Stomach (tissue), 8 donors: ENCODE measurements at regions not wholly inside any gene's neighbourhood (a gene's known extent, or its start where the extent isn't known, plus 50 kb on each side); places are given as distances from the start of the nearest gene placed in this dataset.

Source experiments
- DNase-seq, 2 donors: peaks; one replicate each; pipeline versions ENCODE4 v3.0.0 to v3.0.0-alpha.2; 2013 to 2019
- H3K27ac ChIP-seq, 5 donors: fragments of 200-600 bp in 4 of 5; sonication (generic) in 4 of 5; one replicate each; pipeline ENCODE4 v1.5.1; 2013 to 2019; ENCODE audit warnings: mild to moderate bottlenecking in 1 of 5, moderate library complexity in 1 of 5
- H3K27me3 ChIP-seq, 3 donors: fragments of 200-600 bp; sonication (generic); one replicate each; pipeline ENCODE4 v1.5.1; 2017 to 2019; ENCODE audit warnings: mixed run types in 1 of 3
- H3K36me3 ChIP-seq, 4 donors: fragments of 200-600 bp; sonication (generic); 1 replicate in 3 of 4; 2 replicates in 1 of 4; pipeline ENCODE4 v1.5.1; 2016 to 2019
- H3K4me1 ChIP-seq, 4 donors: fragments of 200-600 bp; sonication (generic); one replicate each; pipeline ENCODE4 v1.5.1; 2016 to 2019
- H3K4me3 ChIP-seq, 4 donors: fragments of 200-600 bp; sonication (generic) in 3 of 4; one replicate each; pipeline ENCODE4 v1.5.1; 2016 to 2019; ENCODE audit warnings: mild to moderate bottlenecking in 1 of 4
- H3K9me3 ChIP-seq, 4 donors: fragments of 200-600 bp; sonication (generic); one replicate each; pipeline ENCODE4 v1.5.1; 2016 to 2019
- CTCF ChIP-seq, 7 experiments: fragments of 450-650 bp in 4 of 7; fragments of 200-600 bp in 3 of 7; sonication (generic) in 3 of 7; IDR thresholded peaks; one replicate each; pipeline ENCODE4 v1.5.1; 2016 to 2019; ENCODE audit warnings: antibody characterized with exemption in 7 of 7, control low read depth in 2 of 7, mild to moderate bottlenecking in 1 of 7
- EP300 ChIP-seq: sonication (generic); formaldehyde crosslinking; IDR thresholded peaks from one replicate; pipeline ENCODE4 v1.6.1; 2017; ENCODE audit warnings: antibody characterized with exemption
- POLR2A ChIP-seq, 4 donors: fragments of 450-650 bp; IDR thresholded peaks; one replicate each; pipeline ENCODE4 v1.6.1; 2016; ENCODE audit warnings: antibody characterized with exemption in 4 of 4, control low read depth in 2 of 4, mild to moderate bottlenecking in 1 of 4, moderate library complexity in 1 of 4
- POLR2AphosphoS5 ChIP-seq, 3 donors: sonication (generic); formaldehyde crosslinking; IDR thresholded peaks; one replicate each; pipeline ENCODE4 v1.6.1; 2016; ENCODE audit warnings: antibody characterized with exemption in 3 of 3
- WGBS, 5 donors: extraction: QIAGEN DNeasy Blood & Tissue Kit in 3 of 5; methylation state at CpG; one replicate each; pipeline versions ENCODE4 v1.1.5 to v1.1.7; 2013 to 2018; 5-methylcytosine and 5-hydroxymethylcytosine counted together
- intact Hi-C: fragments of 100-400 bp; cut with DNase I; formaldehyde crosslinking; loops from one replicate; pipeline ENCODE4 v1.15.1; 2023; ENCODE audit warnings: low total_unique reads
- donor health status: healthy with polysubstance abuse.
- donor health status: Bipolar disorder and iron deficiency.
- donor health status: healthy.

GRCh38 chr12:87768501-87769287, 260.5 kb downstream of the C12orf50 start:
- no peak for DNase-seq
- Histone ChIP-seq H3K4me3 (no peak overlapping the region), H3K4me1 (no peaks in the 10 kb centered on the region), H3K27ac (no peak overlapping the region), H3K9me3 (no peaks in the 10 kb centered on the region), H3K27me3 (no peaks in the 10 kb centered on the region), H3K36me3 (no peaks in the 10 kb centered on the region)
- intact Hi-C loops, result no loop called here
- TF ChIP-seq POLR2AphosphoS5 (IDR thresholded peaks at IDR 0.05) (no peak), EP300 (no peak), POLR2A (IDR thresholded peaks at IDR 0.05) (no peak), CTCF (IDR thresholded peaks at IDR 0.05) (no peak)
- WGBS, 5 donors, result 70 to 77% (median 74%) methylated on average over 11 of the region's 11 CpGs

DNA sequence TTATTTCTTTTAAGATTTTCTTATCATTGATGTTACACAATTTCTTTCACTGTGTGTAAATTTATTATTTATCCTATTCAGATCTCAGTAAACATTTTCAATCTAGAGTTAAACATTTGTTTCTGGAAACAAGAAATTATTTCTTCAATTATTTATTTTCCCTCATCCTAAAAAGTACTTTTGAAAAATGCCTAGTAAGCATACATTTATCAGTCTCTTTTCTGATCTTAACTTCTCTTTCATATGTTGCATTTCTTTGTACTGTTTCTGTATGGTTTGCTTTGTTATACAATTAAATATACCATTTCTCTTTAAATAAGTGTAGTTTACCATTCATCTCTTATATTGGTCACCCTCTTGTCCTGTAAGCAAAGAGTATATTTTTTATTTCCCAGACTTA, 263.2 kb downstream of the C12orf50 start:
- no peak for TF ChIP-seq POLR2A (IDR thresholded peaks at IDR 0.05)
- Histone ChIP-seq H3K27me3 (no peaks in the 10 kb centered on the region), H3K36me3 (no peaks in the 10 kb centered on the region), H3K9me3 (no peaks in the 10 kb centered on the region), H3K4me1 (no peaks in the 10 kb centered on the region), H3K27ac (no peak overlapping the region), H3K4me3 (no peak overlapping the region)
- DNase-seq, result no peak
- intact Hi-C loops, result no loop called here

GRCh38 chr12:87760943-87761342, 268.3 kb downstream of the C12orf50 start:
- H3K36me3 ChIP-seq, result no peaks in the 10 kb centered on the region
- WGBS, 5 donors, result 71 to 100% (median 89%) methylated on average over 2 of the region's 2 CpGs
- no peaks in the 10 kb centered on the region for H3K27me3 ChIP-seq
- H3K27ac ChIP-seq, result no peak overlapping the region
- no peaks in the 10 kb centered on the region for H3K9me3 ChIP-seq
- no peaks in the 10 kb centered on the region for H3K4me1 ChIP-seq
- TF ChIP-seq EP300 (no peak), CTCF (IDR thresholded peaks at IDR 0.05) (no peak), POLR2A (IDR thresholded peaks at IDR 0.05) (no peak), POLR2AphosphoS5 (IDR thresholded peaks at IDR 0.05) (no peak)
- intact Hi-C loops, result no loop called here
- no peak for DNase-seq
- H3K4me3 ChIP-seq, result no peak overlapping the region

DNA sequence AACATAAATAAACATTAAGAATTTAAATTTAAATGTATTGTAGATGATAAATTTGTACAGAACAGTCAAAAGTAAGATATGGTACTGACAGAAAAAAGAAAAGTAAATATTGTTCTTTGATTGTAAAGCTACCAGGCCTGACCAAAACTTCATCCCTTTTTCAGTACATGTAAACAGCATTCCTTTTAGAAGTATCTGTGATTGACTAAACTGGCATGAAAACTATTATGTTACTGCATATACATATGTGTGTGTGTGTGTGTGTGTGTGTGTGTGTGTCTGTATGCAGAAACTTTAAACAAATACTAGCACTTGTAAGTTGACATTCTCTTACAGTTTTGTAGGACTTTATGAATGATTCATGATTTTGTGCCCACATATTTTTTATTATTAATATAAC, 270.9 kb downstream of the C12orf50 start:
- TF ChIP-seq POLR2AphosphoS5 (IDR thresholded peaks at IDR 0.05), result no peak
- no peak for TF ChIP-seq CTCF (IDR thresholded peaks at IDR 0.05)
- TF ChIP-seq POLR2A (IDR thresholded peaks at IDR 0.05), result no peak
- no peak for TF ChIP-seq EP300
- Histone ChIP-seq H3K36me3 (no peaks in the 10 kb centered on the region), H3K27me3 (no peaks in the 10 kb centered on the region), H3K9me3 (no peaks in the 10 kb centered on the region), H3K4me1 (no peaks in the 10 kb centered on the region), H3K4me3 (no peak overlapping the region), H3K27ac (no peak overlapping the region)
- no peak for DNase-seq
- intact Hi-C loops, result no loop called here

DNA sequence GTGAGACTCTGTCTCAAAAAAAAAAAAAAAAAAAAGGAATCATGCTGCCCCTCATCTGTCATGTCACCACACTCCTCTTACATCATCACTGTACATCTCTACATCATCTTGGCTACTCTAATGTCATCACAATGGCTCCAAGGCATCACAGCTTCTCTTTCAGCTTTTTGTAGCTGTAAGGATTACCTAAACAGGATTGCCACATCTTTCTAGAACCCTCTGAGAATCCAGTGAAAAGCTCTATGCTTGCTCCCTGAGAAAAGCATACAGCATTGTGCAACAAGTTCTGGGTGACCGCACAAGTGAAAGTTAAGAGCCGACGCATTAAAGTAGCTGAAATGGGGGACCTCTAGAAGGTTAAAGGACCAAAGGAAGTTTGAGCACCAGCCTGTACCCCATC, 272.5 kb downstream of the C12orf50 start:
- H3K9me3 ChIP-seq, result no peaks in the 10 kb centered on the region
- H3K27ac ChIP-seq, result no peak overlapping the region
- H3K27me3 ChIP-seq, result no peaks in the 10 kb centered on the region
- intact Hi-C loops, result no loop called here
- TF ChIP-seq EP300 (no peak), CTCF (IDR thresholded peaks at IDR 0.05) (no peak), POLR2A (IDR thresholded peaks at IDR 0.05) (no peak), POLR2AphosphoS5 (IDR thresholded peaks at IDR 0.05) (no peak)
- no peak for DNase-seq
- WGBS, 5 donors, result 94 to 100% (median 98%) methylated on average over 3 of the region's 3 CpGs
- no peak overlapping the region for H3K4me3 ChIP-seq
- H3K36me3 ChIP-seq, result no peaks in the 10 kb centered on the region
- no peaks in the 10 kb centered on the region for H3K4me1 ChIP-seq
